ENCODE measurements at regions not wholly inside any gene's neighbourhood (a gene's known extent, or its start where the extent isn't known, plus 50 kb on each side); places are given as distances from the start of the nearest gene placed in this dataset.

- TF ChIP-seq, protein P1, sequence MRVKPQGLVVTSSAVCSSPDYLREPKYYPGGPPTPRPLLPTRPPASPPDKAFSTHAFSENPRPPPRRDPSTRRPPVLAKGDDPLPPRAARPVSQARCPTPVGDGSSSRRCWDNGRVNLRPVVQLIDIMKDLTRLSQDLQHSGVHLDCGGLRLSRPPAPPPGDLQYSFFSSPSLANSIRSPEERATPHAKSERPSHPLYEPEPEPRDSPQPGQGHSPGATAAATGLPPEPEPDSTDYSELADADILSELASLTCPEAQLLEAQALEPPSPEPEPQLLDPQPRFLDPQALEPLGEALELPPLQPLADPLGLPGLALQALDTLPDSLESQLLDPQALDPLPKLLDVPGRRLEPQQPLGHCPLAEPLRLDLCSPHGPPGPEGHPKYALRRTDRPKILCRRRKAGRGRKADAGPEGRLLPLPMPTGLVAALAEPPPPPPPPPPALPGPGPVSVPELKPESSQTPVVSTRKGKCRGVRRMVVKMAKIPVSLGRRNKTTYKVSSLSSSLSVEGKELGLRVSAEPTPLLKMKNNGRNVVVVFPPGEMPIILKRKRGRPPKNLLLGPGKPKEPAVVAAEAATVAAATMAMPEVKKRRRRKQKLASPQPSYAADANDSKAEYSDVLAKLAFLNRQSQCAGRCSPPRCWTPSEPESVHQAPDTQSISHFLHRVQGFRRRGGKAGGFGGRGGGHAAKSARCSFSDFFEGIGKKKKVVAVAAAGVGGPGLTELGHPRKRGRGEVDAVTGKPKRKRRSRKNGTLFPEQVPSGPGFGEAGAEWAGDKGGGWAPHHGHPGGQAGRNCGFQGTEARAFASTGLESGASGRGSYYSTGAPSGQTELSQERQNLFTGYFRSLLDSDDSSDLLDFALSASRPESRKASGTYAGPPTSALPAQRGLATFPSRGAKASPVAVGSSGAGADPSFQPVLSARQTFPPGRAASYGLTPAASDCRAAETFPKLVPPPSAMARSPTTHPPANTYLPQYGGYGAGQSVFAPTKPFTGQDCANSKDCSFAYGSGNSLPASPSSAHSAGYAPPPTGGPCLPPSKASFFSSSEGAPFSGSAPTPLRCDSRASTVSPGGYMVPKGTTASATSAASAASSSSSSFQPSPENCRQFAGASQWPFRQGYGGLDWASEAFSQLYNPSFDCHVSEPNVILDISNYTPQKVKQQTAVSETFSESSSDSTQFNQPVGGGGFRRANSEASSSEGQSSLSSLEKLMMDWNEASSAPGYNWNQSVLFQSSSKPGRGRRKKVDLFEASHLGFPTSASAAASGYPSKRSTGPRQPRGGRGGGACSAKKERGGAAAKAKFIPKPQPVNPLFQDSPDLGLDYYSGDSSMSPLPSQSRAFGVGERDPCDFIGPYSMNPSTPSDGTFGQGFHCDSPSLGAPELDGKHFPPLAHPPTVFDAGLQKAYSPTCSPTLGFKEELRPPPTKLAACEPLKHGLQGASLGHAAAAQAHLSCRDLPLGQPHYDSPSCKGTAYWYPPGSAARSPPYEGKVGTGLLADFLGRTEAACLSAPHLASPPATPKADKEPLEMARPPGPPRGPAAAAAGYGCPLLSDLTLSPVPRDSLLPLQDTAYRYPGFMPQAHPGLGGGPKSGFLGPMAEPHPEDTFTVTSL (CRISPR knock-in tag; IDR thresholded peaks at IDR 0.05; ENCODE audit: borderline replicate concordance): no peak
- TF ChIP-seq HES4 (CRISPR knock-in tag; IDR thresholded peaks at IDR 0.05; ENCODE audit: borderline replicate concordance) (no peak), NBN (conservative IDR thresholded peaks at IDR 0.05) (no peak), HDAC1 (CRISPR knock-in tag; IDR thresholded peaks at IDR 0.05) (no peak)
- TF ChIP-seq, protein P2, sequence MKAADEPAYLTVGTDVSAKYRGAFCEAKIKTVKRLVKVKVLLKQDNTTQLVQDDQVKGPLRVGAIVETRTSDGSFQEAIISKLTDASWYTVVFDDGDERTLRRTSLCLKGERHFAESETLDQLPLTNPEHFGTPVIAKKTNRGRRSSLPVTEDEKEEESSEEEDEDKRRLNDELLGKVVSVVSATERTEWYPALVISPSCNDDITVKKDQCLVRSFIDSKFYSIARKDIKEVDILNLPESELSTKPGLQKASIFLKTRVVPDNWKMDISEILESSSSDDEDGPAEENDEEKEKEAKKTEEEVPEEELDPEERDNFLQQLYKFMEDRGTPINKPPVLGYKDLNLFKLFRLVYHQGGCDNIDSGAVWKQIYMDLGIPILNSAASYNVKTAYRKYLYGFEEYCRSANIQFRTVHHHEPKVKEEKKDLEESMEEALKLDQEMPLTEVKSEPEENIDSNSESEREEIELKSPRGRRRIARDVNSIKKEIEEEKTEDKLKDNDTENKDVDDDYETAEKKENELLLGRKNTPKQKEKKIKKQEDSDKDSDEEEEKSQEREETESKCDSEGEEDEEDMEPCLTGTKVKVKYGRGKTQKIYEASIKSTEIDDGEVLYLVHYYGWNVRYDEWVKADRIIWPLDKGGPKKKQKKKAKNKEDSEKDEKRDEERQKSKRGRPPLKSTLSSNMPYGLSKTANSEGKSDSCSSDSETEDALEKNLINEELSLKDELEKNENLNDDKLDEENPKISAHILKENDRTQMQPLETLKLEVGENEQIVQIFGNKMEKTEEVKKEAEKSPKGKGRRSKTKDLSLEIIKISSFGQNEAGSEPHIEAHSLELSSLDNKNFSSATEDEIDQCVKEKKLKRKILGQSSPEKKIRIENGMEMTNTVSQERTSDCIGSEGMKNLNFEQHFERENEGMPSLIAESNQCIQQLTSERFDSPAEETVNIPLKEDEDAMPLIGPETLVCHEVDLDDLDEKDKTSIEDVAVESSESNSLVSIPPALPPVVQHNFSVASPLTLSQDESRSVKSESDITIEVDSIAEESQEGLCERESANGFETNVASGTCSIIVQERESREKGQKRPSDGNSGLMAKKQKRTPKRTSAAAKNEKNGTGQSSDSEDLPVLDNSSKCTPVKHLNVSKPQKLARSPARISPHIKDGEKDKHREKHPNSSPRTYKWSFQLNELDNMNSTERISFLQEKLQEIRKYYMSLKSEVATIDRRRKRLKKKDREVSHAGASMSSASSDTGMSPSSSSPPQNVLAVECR (CRISPR knock-in tag; IDR thresholded peaks at IDR 0.05; ENCODE audit: borderline replicate concordance): no peak
- TF ChIP-seq, protein P3, sequence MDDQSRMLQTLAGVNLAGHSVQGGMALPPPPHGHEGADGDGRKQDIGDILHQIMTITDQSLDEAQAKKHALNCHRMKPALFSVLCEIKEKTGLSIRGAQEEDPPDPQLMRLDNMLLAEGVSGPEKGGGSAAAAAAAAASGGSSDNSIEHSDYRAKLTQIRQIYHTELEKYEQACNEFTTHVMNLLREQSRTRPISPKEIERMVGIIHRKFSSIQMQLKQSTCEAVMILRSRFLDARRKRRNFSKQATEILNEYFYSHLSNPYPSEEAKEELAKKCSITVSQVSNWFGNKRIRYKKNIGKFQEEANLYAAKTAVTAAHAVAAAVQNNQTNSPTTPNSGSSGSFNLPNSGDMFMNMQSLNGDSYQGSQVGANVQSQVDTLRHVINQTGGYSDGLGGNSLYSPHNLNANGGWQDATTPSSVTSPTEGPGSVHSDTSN (CRISPR knock-in tag; IDR thresholded peaks at IDR 0.05; ENCODE audit: borderline replicate concordance): no peak
Observed at GRCh38 chr16:22970209-22970865, 156.4 kb downstream of the HS3ST2 start (continued).
